GM06990 (cell line): ENCODE measurements at regions not wholly inside any gene's neighbourhood (a gene's known extent, or its start where the extent isn't known, plus 50 kb on each side); places are given as distances from the start of the nearest gene placed in this dataset.
A peak's percentile ranks its signal among the peaks of the same experiment; 100 is the strongest.

ENCODE experiments used
- DNase-seq: peaks from one replicate; pipeline ENCODE4 v3.0.0-alpha.2; 2011; ENCODE audit not compliant: insufficient read length; ENCODE audit errors: extremely low read depth
- H3K27me3 ChIP-seq: replicated peaks from 2 replicates; pipeline ENCODE4 v1.6.0; 2011; ENCODE audit warnings: low read length; ENCODE audit not compliant: control insufficient read depth, insufficient read depth
- H3K36me3 ChIP-seq: 2 replicates; pipeline ENCODE4 v1.5.1; 2011; ENCODE audit warnings: low read length; ENCODE audit not compliant: control insufficient read depth, insufficient read depth
- H3K4me3 ChIP-seq: replicated peaks from 2 replicates; pipeline ENCODE4 v1.5.1; 2011; ENCODE audit warnings: low read depth, mild to moderate bottlenecking, control low read depth, low read length
- TF ChIP-seq, protein P1 (sequence below): IDR thresholded peaks from 2 replicates; pipeline ENCODE4 v1.5.1; 2011; ENCODE audit warnings: low read length, control low read depth, mild to moderate bottlenecking, inconsistent platforms; ENCODE audit not compliant: insufficient read depth, poor library complexity, severe bottlenecking

DNA sequence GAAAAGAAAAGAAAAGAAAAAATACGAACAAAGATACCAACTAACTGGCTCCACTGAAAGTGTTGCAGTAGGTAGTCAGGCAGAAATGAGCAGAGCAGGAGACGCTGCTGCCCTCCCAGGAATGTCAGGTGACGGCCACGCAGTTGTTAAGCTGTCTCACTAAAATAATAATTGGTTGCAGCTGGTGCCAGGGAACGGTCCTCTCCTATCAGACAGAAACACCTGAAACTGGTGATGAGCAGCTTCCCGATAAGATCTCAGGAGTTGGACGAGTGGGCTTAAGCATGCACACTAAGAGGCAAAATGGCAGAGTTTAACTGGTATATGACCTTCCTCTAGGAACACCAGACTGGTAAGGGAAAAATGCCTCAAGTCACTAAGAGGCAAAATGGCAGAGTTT lies 611.1 kb downstream of the ZEB2 start:
- TF ChIP-seq, protein P1, sequence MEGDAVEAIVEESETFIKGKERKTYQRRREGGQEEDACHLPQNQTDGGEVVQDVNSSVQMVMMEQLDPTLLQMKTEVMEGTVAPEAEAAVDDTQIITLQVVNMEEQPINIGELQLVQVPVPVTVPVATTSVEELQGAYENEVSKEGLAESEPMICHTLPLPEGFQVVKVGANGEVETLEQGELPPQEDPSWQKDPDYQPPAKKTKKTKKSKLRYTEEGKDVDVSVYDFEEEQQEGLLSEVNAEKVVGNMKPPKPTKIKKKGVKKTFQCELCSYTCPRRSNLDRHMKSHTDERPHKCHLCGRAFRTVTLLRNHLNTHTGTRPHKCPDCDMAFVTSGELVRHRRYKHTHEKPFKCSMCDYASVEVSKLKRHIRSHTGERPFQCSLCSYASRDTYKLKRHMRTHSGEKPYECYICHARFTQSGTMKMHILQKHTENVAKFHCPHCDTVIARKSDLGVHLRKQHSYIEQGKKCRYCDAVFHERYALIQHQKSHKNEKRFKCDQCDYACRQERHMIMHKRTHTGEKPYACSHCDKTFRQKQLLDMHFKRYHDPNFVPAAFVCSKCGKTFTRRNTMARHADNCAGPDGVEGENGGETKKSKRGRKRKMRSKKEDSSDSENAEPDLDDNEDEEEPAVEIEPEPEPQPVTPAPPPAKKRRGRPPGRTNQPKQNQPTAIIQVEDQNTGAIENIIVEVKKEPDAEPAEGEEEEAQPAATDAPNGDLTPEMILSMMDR, result no peak
- DNase-seq, result no peak
- H3K27me3 ChIP-seq, result no peaks in the 10 kb centered on the region
- H3K36me3 ChIP-seq, result no peaks in the 10 kb centered on the region
- no peak overlapping the region for H3K4me3 ChIP-seq

DNA sequence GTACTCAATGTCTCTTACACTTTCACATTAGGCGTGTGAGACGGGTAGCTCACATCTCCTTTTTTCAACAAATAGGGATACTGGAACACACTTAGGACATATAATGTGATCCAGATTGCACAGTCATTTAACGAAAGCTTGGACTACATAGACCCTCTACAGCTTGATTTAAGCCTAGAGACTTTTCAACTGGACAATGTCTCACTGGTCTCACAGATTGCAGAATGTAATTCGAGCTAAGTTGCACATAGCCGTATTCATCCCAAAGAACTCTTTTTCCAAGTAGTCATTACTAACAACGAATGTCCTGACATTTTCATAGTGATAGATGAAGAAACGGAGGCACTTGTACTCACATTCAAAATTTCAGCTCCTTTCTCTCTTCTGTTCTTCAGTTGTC lies 612.1 kb downstream of the ZEB2 start:
- DNase-seq, result no peak
- H3K4me3 ChIP-seq, result no peak overlapping the region
- TF ChIP-seq, protein P1, result no peak
- no peaks in the 10 kb centered on the region for H3K36me3 ChIP-seq
- no peaks in the 10 kb centered on the region for H3K27me3 ChIP-seq

DNA sequence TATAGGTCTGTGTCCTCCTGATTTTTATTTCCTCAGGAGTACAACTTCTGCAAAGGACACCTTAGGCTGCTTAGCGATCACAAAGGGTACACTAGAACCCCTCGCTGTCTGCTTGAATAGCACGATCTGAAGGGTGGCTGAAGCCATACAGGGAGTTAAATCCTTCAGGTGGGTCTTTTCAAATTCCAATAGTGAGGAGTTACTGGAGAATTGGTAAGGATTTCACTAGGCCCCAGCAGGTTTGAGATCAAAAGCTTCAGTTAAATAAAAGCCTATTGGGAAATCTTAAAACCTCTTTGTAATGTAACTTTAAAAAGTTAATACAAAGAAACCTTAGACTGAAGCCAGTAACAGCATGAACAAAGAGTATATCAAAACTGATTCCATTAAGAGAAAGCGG lies 613.1 kb downstream of the ZEB2 start:
- TF ChIP-seq, protein P1, result no peak
- H3K4me3 ChIP-seq, result no peak overlapping the region
- no peaks in the 10 kb centered on the region for H3K36me3 ChIP-seq
- H3K27me3 ChIP-seq, result no peaks in the 10 kb centered on the region
- no peak for DNase-seq

DNA sequence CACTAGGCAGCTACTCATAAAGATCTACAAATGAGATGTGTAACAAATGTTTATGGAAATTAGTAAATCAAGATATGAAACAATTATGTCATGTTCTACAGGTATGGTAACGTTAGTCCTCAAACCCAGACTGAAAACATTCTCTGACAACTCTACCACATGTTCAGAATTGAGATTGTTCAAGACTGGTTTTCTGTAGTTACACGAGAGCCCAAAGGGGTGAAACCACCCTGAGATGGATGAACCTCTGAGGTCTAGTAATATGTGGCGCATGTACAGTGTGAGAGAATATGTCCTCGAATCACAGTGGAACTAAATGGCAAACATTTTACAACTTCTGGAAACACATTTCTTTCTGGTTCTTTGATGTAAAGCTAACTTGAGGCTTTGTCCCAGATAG lies 614.3 kb downstream of the ZEB2 start:
- Histone ChIP-seq H3K36me3 (no peaks in the 10 kb centered on the region), H3K27me3 (no peaks in the 10 kb centered on the region), H3K4me3 (no peak overlapping the region)
- peak; percentile 3 for DNase-seq
- TF ChIP-seq, protein P1, result no peak

DNA sequence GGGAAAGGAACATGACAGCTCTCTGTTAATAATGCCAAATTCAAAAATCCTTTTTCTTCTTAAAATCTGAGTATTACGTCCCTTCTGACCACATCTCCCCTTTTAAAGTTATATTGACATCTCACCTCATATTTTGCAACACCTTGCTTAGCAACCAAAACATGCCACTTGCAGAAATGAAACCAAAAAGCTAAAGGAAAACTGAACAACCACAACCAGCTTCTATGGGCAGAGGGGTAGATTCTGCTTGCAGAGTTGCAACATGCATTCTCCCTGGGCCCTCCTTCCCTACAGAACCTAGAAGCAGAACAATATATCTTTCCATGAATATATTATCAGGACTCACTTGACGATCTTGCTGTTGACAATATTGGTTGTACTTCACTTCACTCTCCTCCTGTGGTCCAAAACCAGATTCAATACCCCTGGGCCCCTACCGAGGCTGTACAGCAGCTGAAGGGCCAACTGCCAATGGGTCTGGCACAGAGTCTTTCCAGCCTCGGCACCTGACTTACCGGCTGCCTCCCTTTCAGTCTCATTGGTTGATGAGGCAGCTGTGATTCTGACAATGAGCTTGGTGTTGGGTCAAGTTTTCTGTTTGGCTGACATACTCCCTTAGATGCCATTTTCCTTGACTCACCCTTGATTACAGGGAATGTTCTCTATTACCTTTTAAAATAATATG lies 616.6 kb downstream of the ZEB2 start:
- Histone ChIP-seq H3K27me3 (no peaks in the 10 kb centered on the region), H3K36me3 (no peaks in the 10 kb centered on the region), H3K4me3 (no peak overlapping the region)
- TF ChIP-seq, protein P1, result no peak
- no peak for DNase-seq

DNA sequence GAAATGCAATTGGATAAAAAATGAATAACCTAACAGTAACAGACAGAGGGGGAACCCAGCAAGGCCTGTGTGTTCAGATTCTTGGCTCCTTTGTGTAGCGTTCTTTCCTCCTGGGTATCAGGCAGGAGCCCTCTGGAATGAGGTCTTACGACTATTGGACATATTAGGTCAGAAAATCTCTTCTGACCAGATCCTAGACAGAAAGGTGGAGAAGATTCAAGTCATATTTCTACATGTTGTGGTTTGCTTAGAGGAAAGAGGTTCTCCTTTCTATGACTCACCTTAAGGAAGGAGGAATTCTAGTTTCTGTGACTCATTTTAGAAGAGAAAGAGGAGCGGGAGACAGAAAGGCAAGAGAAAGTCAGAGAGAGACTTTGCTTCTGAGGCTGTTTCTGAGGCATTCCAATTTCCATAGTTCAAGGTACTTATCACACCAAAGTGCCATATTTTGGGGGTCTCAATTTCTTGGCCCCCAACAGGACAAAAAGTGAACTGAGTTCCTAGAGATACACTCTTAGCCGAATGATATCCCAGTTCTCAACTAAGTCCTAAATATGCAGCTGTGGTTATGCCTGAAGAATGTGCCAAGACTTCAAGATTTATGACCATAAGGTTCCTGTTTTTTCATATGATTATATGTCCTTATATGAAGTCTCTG lies 618.6 kb downstream of the ZEB2 start:
- DNase-seq, result peak; percentile 15

More for the DNA sequence above, 618.6 kb downstream of the ZEB2 start:
- TF ChIP-seq, protein P1, result no peak
- no peaks in the 10 kb centered on the region for H3K36me3 ChIP-seq
- H3K4me3 ChIP-seq, result no peak overlapping the region
- H3K27me3 ChIP-seq, result no peaks in the 10 kb centered on the region
